ENCODE measurements at regions not wholly inside any gene's neighbourhood (a gene's known extent, or its start where the extent isn't known, plus 50 kb on each side); places are given as distances from the start of the nearest gene placed in this dataset.

- ATAC-seq (no peak), DNase-seq (ENCODE audit: low spot score) (no peak)
- intact Hi-C loops (cut with DNase I), result no loop called here
Observed at GRCh38 chr7:18344536-18344935, 151.0 kb upstream of the HDAC9 start.

DNA sequence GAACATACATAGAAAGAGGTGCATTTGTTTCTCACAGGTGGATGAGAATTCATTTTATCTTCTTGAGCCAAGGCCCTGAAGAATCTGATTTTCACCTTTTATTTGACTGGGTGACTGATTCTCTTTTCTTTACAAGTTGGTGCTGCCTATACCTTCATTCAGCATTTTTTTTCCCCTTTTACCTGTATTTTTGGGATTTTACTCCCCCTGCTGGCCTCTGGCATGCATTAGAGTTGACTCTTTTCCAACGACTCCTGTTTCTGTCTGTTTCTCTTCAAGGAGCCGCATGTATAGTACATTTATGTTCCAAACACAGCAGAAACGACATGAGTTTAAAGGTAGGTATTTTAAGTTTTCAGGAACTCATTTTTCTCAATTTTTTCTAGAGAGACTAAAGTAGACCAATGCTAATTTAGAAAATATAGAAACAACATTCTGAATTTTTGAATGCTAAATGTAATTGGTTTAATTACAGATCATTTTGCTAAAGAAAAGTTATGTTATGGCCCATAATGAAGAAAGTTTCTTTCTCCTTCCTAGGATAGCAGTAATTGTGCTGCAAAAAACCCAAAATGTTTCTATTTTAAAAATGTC is 149.8 kb upstream of the HDAC9 start:
- no peak for ATAC-seq
- intact Hi-C loops (cut with DNase I), result no loop called here
- DNase-seq (ENCODE audit: low spot score), result no peak

DNA sequence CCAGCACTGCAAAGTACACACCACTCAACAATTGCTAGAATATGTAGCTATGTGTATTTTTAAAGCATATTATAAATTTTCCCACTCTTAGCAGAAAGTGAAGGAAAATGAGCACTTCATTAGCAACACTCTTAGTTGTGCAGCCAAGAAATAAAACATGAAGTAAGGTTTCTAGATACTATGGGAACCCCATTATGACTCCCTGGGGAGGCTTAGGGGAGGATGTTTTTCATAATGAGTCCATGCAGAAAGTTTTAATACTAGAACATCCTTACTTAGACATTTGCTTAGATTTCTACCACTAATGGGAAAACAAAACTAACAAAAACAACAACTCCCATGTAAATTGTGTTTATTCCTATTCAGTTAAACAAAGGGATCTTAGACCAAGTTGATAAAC is 148.4 kb upstream of the HDAC9 start:
- no peak for DNase-seq (ENCODE audit: low spot score)
- intact Hi-C loops (cut with DNase I), result no loop called here
- ATAC-seq, result peak; percentile 66

DNA sequence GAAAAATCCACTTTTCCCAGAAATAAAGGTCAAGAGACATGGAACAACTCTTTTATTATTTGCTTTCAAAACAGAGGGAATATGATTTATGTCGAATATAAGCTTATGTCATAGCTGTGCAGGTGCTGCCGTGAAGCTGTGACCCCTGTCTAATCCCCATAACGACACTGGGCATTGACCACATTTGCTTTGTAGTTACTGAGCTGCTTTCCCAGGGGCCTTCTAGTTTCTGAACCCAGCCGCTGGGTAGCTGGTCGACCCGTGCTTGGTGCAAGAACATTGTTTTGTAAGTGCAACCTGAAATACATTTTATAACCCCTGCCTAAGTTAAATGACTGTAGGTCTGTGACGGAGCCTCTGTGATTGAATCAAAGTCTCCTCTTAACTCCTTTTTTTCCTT is 144.9 kb upstream of the HDAC9 start:
- intact Hi-C loops (cut with DNase I), result no loop called here
- ATAC-seq, result no peak
- no peak for DNase-seq (ENCODE audit: low spot score)

DNA sequence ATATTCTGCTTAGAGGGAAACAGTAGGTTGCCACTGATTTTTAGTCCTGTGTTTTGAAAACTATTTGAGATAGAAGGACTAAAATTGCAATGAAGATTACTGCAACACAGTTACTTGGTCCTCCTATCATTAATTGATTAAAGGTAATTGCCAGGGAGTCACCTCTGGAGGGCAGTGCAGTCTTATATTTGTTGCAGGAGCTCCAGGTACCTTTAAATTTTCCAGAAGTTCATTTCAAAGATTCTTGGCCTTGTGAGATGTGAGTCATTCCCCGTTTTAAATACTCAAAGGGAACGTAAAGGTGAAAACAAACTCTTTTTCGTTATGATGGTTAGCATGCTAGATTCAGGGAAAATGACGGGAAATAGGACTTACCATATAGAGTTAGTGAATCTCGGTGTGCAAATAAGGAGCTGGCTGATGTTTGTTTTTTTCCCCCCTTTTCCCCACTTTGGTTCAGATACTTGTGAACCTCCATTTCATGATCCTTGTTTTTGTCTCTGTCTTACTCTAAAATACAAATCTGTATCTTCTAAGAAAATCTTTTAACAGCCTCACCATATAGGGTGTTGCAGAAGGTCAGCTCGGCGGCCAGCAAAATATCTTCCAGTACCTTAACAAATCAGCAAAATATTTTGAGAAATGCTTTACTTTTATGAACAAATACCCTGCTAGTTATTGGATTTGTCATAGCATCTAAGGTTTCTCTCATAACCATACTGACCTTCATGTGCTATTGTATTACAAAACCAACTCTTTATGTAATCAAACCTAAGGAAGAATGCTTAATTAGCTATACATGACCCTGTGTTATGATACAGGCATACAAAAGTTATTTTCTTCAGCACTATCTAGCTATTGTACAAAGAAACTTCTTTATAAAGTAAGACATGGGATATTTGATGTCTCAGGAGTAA is 143.0 kb upstream of the HDAC9 start:
- ATAC-seq (peak; percentile 65), DNase-seq (ENCODE audit: low spot score) (peak; percentile 58)
- intact Hi-C loops (cut with DNase I), result no loop called here

DNA sequence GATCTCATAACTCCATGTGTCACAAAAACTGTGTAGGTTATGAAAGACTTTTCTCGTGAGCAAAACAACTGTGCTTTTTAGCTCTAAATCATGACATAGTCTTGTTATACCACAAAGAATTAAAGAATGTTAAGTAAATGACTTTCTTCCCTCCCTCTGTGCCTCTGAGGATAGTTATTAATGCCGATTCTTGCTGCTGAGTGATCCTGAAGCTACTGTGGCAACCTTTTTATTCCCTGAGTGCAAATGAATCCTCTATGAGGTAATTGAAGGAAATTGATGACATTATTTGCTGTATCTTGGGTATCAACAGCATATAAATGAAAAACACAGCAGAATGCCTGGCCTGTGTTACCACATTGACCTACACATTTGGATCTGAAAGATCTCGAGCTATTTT is 142.2 kb upstream of the HDAC9 start:
- DNase-seq (ENCODE audit: low spot score) (no peak), ATAC-seq (no peak)
- intact Hi-C loops (cut with DNase I), result no loop called here

DNA sequence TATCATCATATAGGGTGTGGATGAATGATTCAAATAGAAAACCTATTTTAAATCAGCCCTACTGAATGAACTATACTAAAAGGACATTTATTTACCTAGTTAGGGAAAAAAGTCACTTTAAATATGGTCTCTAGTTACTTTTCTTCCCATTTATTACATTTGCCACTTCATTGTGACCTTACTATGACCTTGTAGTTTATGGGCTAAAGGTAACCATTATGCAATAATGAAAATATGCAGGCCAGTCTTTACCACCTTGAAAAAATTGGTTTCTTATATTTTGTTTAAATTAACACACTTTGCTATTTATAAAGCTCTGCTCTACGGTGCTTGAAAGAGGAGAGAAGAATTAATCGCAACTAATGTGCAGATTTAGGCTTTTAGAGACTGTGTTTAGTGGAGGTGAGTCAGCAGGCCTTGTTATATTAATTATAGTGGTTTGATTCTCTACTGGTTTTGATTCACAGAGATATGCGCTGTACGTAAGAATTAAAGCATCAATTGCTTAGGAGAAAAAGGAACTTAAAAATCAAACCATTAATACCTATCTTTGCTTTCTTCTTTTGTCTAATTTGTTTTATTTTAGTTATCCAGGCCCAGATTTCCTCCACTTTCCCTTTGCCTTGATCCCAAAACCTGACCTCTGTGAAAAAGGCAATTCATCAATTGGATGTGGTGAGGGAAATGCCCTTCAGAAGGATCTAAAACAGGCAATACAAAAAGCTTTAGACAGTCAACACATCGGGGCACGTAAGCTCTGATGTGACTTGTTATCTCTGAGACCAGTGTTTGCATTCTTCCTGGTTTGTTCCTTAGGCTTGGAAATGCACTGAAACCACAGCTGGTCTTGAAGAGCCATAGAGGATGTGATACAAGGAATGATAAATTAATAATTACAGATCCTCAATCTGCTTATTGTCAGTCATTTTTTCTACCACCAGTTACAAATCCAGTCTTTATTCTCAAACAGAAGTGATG is 141.2 kb upstream of the HDAC9 start:
- DNase-seq (ENCODE audit: low spot score), result no peak
- intact Hi-C loops (cut with DNase I), result no loop called here
- ATAC-seq, result no peak

GRCh38 chr7:18356191-18356645 is 139.3 kb upstream of the HDAC9 start:
- DNase-seq (ENCODE audit: low spot score) (no peak), ATAC-seq (peak; percentile 58)
- intact Hi-C loops (cut with DNase I), result no loop called here

DNA sequence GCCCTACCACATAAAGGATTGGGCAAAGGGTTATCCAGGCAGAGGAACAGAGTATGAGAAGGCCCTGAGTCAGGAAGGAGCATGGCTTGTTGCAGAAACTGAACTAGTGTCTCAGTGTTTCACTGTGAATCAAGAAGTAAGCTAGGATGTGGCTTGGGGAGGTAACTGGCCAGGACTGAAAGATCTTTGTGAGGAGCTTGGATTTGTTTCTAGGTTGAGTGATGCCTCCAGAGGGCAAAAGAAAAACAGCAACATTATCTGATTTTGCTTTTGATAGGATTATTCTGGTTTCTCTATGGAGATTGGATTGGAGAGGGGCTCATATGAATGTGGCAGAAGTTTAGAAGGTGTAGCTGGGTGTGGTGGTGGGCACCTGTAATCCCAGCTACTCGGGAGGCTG is 137.9 kb upstream of the HDAC9 start:
- DNase-seq (ENCODE audit: low spot score) (no peak), ATAC-seq (no peak)
- intact Hi-C loops (cut with DNase I), result no loop called here

DNA sequence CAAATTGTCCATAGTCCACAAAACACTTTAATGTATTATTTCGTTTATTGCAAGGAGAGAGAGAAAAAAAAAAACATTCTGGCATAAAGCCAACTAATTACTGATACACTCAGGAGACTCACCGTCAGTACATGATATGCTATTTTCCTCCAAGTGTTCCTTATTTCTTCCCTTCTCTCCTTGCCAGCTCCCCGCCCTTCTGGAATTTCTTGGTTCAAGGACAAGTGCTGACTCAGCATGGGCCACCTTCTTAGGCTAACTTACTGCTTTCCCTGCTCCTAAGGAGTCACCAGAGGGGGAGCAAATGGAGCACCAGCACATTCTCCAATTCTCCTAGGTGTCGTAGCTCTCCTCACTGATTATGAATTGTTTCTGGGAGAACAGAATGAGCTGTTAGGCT is 133.8 kb upstream of the HDAC9 start:
- intact Hi-C loops (cut with DNase I), result loop anchor here (10.0 kb wide), 1 partner anchor 193 kb away; no protein-coding TSS in a partner anchor
- ATAC-seq (peak; percentile 88), DNase-seq (ENCODE audit: low spot score) (no peak)

GRCh38 chr7:18363751-18364380 is 131.7 kb upstream of the HDAC9 start:
- ATAC-seq (no peak), DNase-seq (ENCODE audit: low spot score) (no peak)
- intact Hi-C loops (cut with DNase I), result loop anchor here (10.0 kb wide), 1 partner anchor 191 kb away; no protein-coding TSS in a partner anchor

GRCh38 chr7:18364396-18364795 is 131.2 kb upstream of the HDAC9 start:
- ATAC-seq (no peak), DNase-seq (ENCODE audit: low spot score) (no peak)
- intact Hi-C loops (cut with DNase I), result loop anchor here (10.0 kb wide), 1 partner anchor 190 kb away; no protein-coding TSS in a partner anchor

DNA sequence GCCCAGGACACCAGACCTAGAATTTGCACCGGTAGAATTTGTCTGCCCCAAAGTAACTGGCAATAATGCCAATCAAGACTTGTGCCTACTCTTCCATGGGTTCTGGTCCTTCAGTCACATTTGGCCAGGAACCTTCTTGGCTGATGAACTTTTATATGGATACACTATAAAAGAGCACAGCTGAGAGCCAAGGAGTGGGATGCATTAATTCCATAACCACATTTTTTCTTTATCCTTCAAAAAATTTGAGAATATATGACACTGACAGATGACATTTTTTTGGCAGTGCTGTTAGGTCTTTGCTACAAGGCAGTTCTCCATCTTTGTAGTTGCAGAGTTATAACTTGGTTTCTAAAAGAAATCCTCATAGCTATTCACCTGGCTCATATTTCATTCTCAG is 129.2 kb upstream of the HDAC9 start:
- intact Hi-C loops (cut with DNase I), result loop anchor here (10.0 kb wide), 1 partner anchor 188 kb away; no protein-coding TSS in a partner anchor
- no peak for ATAC-seq
- no peak for DNase-seq (ENCODE audit: low spot score)

DNA sequence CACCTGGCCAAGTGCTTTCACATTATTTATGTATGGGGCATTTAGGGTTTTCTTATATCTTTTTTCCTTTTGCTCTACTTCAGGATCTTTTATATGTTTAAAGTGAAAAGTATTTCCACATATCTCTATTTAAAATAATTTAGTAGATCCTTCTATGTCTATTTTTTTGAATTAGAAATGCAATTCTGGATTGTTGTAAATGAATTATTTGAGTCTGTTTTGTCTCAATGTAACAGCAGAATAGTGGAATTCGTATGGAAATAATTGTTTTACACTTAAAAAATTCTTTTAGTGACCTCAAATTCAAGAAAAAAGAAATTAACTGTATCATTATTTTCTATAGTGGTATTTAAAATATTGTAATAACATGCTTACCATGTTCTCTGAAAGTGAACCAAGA is 126.5 kb upstream of the HDAC9 start:
- intact Hi-C loops (cut with DNase I), result loop anchor here (10.0 kb wide), 1 partner anchor 186 kb away; no protein-coding TSS in a partner anchor

GRCh38 chr7:18370633-18371032 is 124.9 kb upstream of the HDAC9 start:
- intact Hi-C loops (cut with DNase I), result no loop called here
- DNase-seq (ENCODE audit: low spot score) (no peak), ATAC-seq (no peak)

More for the DNA sequence above, 126.5 kb upstream of the HDAC9 start:
- ATAC-seq, result no peak
- DNase-seq (ENCODE audit: low spot score), result no peak

DNA sequence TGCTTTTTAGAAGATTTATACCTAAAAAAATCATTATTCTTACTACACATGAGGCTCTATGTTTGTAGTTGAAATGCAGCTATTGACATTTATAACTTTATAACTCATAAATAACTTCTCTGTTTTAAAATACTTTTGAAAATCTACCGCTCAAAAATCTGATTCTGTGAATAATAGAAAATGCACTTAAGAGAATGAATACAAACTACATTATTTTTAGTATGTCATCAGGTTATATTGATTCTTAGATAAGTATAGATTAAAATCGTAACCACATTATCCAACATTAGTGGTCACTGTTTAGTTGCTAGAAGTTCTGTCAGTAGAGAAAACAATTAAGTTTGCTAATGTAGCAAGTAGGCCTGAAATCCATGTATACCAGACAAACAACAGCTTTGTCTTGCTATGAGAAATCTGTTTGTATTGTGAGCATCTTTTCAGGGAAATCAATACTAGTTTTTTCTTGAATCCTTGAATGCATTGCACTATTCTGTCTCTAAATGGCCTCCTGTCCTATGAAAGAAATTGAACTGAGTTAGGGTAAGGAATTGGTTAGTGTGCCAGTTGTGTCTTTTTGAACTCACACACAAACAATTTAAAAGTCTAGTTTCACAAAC is 116.5 kb upstream of the HDAC9 start:
- intact Hi-C loops (cut with DNase I), result no loop called here
- DNase-seq (ENCODE audit: low spot score) (no peak), ATAC-seq (no peak)

DNA sequence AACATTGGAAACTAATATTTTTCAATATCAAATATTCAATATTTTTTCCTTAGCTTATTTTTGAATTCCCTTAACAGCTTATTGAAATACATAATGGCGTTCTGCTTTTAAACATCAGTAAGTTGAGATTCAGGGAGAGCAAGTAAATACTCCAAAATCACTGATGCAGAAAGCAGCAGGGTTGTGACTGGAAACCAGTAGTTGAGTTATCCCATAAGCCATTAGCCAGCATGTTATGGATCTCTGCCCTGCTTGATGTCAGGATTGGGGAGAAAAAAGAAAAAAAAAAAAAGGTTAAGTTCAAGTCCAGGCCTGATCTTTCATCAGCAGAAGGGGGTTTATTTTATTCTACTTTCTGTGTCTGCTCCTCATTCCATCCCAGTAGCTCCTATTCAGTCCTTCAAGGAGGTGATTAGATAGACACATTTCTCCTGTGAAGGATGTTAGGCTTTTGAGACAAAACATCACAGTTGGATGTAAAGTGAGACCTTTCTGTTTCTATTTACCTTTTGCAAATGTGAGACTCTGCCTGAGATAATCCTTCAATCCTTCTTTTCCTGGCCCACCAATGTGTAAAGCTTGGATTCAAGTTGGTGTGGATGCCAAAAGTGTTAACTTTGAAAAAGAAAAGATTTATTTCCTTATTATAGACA is 110.9 kb upstream of the HDAC9 start:
- intact Hi-C loops (cut with DNase I), result no loop called here
- ATAC-seq, result no peak
- DNase-seq (ENCODE audit: low spot score), result no peak

GRCh38 chr7:18386607-18387006 is 108.9 kb upstream of the HDAC9 start:
- ATAC-seq (no peak), DNase-seq (ENCODE audit: low spot score) (no peak)
- intact Hi-C loops (cut with DNase I), result no loop called here

All from sciatic nerve (tissue), 2 donors.